H1 (cell line): ENCODE measurements at regions not wholly inside any gene's neighbourhood (a gene's known extent, or its start where the extent isn't known, plus 50 kb on each side); places are given as distances from the start of the nearest gene placed in this dataset.

Source experiments
- KDM1A ChIP-seq: fragments of 200-600, 300-600 bp; sonication (generic); IDR thresholded peaks from 2 replicates; pipeline ENCODE4 v1.7.1; 2016; ENCODE audit warnings: mild to moderate bottlenecking, low read length, borderline replicate concordance
- RXRA ChIP-seq: IDR thresholded peaks from 2 replicates; pipeline ENCODE4 v1.6.1; 2011; ENCODE audit warnings: low read depth, mild to moderate bottlenecking, low read length, moderate library complexity; ENCODE audit not compliant: insufficient read depth
- TF ChIP-seq, protein P1 (sequence below): IDR thresholded peaks from 2 replicates; pipeline ENCODE4 v1.6.1; 2012; ENCODE audit warnings: inconsistent platforms

DNA sequence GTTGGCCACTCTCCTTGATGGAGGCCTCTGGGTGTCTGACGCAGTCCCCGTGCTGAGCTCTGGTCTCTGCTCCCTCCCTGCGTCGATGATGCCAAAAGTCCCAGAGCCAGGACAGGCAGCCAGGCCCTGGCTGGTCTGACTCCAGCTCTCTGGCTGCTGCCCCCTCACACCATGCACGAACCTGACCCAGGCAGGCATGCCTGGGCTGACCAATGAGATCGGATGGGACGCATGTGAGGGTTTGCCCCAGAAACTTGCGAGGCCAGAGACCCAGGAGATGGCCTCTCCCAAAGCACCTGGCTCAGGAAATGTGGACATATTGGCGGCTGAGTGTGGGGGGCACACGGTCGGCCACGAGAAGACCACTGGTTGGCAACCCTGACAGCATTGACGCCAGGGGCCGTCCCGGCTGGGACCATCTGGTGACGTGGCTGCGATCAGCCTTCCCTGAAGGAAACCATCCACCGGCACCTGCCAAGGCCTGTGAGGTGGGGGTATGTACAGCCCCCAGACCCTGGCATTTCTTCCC lies 51.2 kb upstream of the FRMD1 start (continued):
- TF ChIP-seq RXRA (no peak), KDM1A (no peak)
- TF ChIP-seq, protein P1, sequence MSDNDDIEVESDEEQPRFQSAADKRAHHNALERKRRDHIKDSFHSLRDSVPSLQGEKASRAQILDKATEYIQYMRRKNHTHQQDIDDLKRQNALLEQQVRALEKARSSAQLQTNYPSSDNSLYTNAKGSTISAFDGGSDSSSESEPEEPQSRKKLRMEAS: no peak
- TF ChIP-seq, all 59 proteins: peak for 0
